HepG2 (cell line): ENCODE measurements at regions not wholly inside any gene's neighbourhood (a gene's known extent, or its start where the extent isn't known, plus 50 kb on each side); places are given as distances from the start of the nearest gene placed in this dataset.

Experiments
- ATAC-seq: fragments of 200-7000 bp; cut with Tn5 transposase; 3 replicates; pipeline ENCODE4 v1.9.1; 2020; ENCODE audit warnings: mild to moderate bottlenecking, moderate library complexity
- BruUV-seq: library from RNA; stranded (reverse); fragments of 400-500 nt; replicated peaks from 2 replicates; lab custom pipeline; 2021; lab: Mats Ljungman, UMichigan
- CTCF ChIA-PET: fragments of 300-600 bp; formaldehyde crosslinking; extraction: SDS; loops from one replicate; lab custom pipeline; 2021; ENCODE audit warnings: low total read pairs, inconsistent platforms, low intra/inter-chr PET ratio; lab: Yijun Ruan, JAX
- POLR2A ChIA-PET: fragments of 350-600 bp; sonication (Branson Sonifier 250); formaldehyde crosslinking; loops from one replicate; lab custom pipeline; 2020; ENCODE audit warnings: antibody characterized with exemption, inconsistent platforms; lab: Yijun Ruan, JAX
- DNase-seq: peaks from one replicate; pipeline ENCODE4 v3.0.0-alpha.2; 2015; ENCODE audit warnings: low spot score
- FAIRE-seq: peaks from 3 replicates; lab custom pipeline; 2011; peaks lifted over from hg19 to GRCh38; lab: Jason Lieb, UNC
- H2AFZ ChIP-seq: one replicate; pipeline ENCODE4 v1.6.1; 2011; ENCODE audit warnings: low read length, inconsistent platforms
- H3K27ac ChIP-seq: fragments of 300-600 bp; 3 replicates; pipeline ENCODE4 v1.8.0; 2011; ENCODE audit warnings: mixed run types, mild to moderate bottlenecking, mixed read lengths, low read length, inconsistent platforms; ENCODE audit not compliant: insufficient read depth; ENCODE audit errors: extremely low read length
- H3K27me3 ChIP-seq, 2 experiments: fragments of 200-600 bp in 1 of 2; 2 replicates in 1 of 2; 3 replicates in 1 of 2; pipeline versions ENCODE4 v1.6.0 to v1.8.0; 2011; ENCODE audit warnings: low read length in 2 of 2, mild to moderate bottlenecking in 2 of 2, moderate library complexity in 2 of 2, inconsistent platforms in 1 of 2; ENCODE audit not compliant: insufficient read depth in 2 of 2, control insufficient read depth in 1 of 2
- H3K36me3 ChIP-seq, 2 experiments: fragments of 200-600 bp in 1 of 2; replicated peaks in 1 of 2; 2 replicates in 1 of 2; 3 replicates in 1 of 2; pipeline versions ENCODE4 v1.5.1 to v1.8.0; 2011; ENCODE audit warnings: low read length in 2 of 2, inconsistent platforms in 1 of 2; ENCODE audit not compliant: insufficient read depth in 2 of 2, control insufficient read depth in 1 of 2
- H3K4me1 ChIP-seq: 2 replicates; pipeline ENCODE4 v1.5.1; 2012; ENCODE audit warnings: low read length, inconsistent platforms; ENCODE audit not compliant: insufficient read depth
- H3K4me2 ChIP-seq: 2 replicates; pipeline ENCODE4 v1.6.0; 2011; ENCODE audit warnings: low read depth, low read length, inconsistent platforms
- H3K4me3 ChIP-seq, 3 experiments: fragments of 200-600 bp in 1 of 3; sonication (generic), shearing (Covaris generic) in 1 of 3; replicated peaks in 1 of 3; 2 replicates each; pipeline ENCODE4 v1.5.1; 2011 to 2016; ENCODE audit warnings: low read length in 3 of 3, inconsistent platforms in 2 of 3, low read depth in 2 of 3, mild to moderate bottlenecking in 2 of 3, control low read depth in 1 of 3, mixed read lengths in 1 of 3; ENCODE audit not compliant: insufficient read depth in 1 of 3
- H3K79me2 ChIP-seq: one replicate; pipeline ENCODE4 v1.6.1; 2011; ENCODE audit warnings: low read length, inconsistent platforms; ENCODE audit not compliant: insufficient read depth
- H3K9ac ChIP-seq: 2 replicates; pipeline ENCODE4 v1.6.0; 2011; ENCODE audit warnings: mild to moderate bottlenecking, low read depth, low read length, inconsistent platforms; ENCODE audit not compliant: insufficient read depth
- H3K9me3 ChIP-seq: 2 replicates; pipeline ENCODE4 v1.5.1; 2012; ENCODE audit warnings: mild to moderate bottlenecking, low read length
- H4K20me1 ChIP-seq: 2 replicates; pipeline ENCODE4 v1.6.0; 2011; ENCODE audit warnings: inconsistent platforms, mild to moderate bottlenecking, low read length, moderate library complexity; ENCODE audit not compliant: insufficient read depth
- ATF7-NPFF ChIP-seq: sonication (generic); formaldehyde crosslinking; IDR thresholded peaks from 2 replicates; pipeline ENCODE4 v1.8.1; 2023; ENCODE audit warnings: mild to moderate bottlenecking, low read depth, missing genetic modification reagents, moderate library complexity
- CAMTA2 ChIP-seq: sonication (generic); formaldehyde crosslinking; IDR thresholded peaks from 2 replicates; pipeline ENCODE4 v1.4.0; 2020; ENCODE audit warnings: mild to moderate bottlenecking, missing genetic modification reagents, borderline replicate concordance
- DMAP1 ChIP-seq: IDR thresholded peaks from 2 replicates; pipeline ENCODE4 v1.6.1; 2016
- GTF2F1 ChIP-seq: fragments of 150-350 bp; IDR thresholded peaks from 2 replicates; pipeline ENCODE4 v1.6.1; 2014; ENCODE audit warnings: low read length
- HNF4A ChIP-seq: sonication (generic); formaldehyde crosslinking; IDR thresholded peaks from 2 replicates; pipeline ENCODE4 v1.4.0; 2020; ENCODE audit warnings: missing genetic modification reagents
- NR2C2 ChIP-seq: sonication (generic); formaldehyde crosslinking; IDR thresholded peaks from 2 replicates; pipeline ENCODE4 v1.4.0; 2020; ENCODE audit warnings: missing genetic modification reagents, mild to moderate bottlenecking, moderate library complexity, borderline replicate concordance
- PRMT3 ChIP-seq: sonication (generic); formaldehyde crosslinking; IDR thresholded peaks from 2 replicates; pipeline ENCODE4 v1.8.1; 2022; ENCODE audit warnings: low read depth, mild to moderate bottlenecking, moderate library complexity, missing genetic modification reagents, borderline replicate concordance
- RFX3 ChIP-seq: IDR thresholded peaks from 2 replicates; pipeline ENCODE4 v1.6.1; 2016; ENCODE audit warnings: missing biosample characterization, missing genetic modification reagents
- RFXANK ChIP-seq: IDR thresholded peaks from 2 replicates; pipeline ENCODE4 v1.6.1; 2016
- XRCC5 ChIP-seq: fragments of 200-400 bp; formaldehyde crosslinking; optimal IDR thresholded peaks from 2 replicates; pipeline ENCODE3; 2017; ENCODE audit warnings: mild to moderate bottlenecking, low read length
- ZMYM2 ChIP-seq: sonication (generic); formaldehyde crosslinking; IDR thresholded peaks from 2 replicates; pipeline ENCODE4 v1.8.0; 2022; ENCODE audit warnings: mild to moderate bottlenecking, missing genetic modification reagents
- ZNF382 ChIP-seq: sonication (generic); formaldehyde crosslinking; IDR thresholded peaks from 2 replicates; pipeline ENCODE4 v1.5.0; 2020; ENCODE audit warnings: missing genetic modification reagents, mild to moderate bottlenecking, borderline replicate concordance
- ZNF773 ChIP-seq: sonication (generic); formaldehyde crosslinking; IDR thresholded peaks from 2 replicates; pipeline ENCODE4 v1.4.0; 2020; ENCODE audit warnings: missing genetic modification reagents, borderline replicate concordance
- WGBS: methylation state at CpG from one replicate; pipeline ENCODE4 v1.1.6; 2017; ENCODE audit warnings: low lambda C conversion rate; 5-methylcytosine and 5-hydroxymethylcytosine counted together
- in situ Hi-C: cut with HindIII; loops from 2 replicates; pipeline ENCODE4 v1.10.0; 2017; ENCODE audit warnings: low pct_unique_long_range_greater_than_20kb; ENCODE audit not compliant: extremely low pct_ligation_motif_present
- intact Hi-C: fragments of 100-400 bp; cut with micrococcal nuclease; formaldehyde crosslinking; loops from one replicate; pipeline ENCODE4 v1.10.0; 2022; ENCODE audit not compliant: unreplicated experiment
- TF ChIP-seq, protein P1 (sequence below): IDR thresholded peaks from 2 replicates; pipeline ENCODE4 v1.6.1; 2016; ENCODE audit warnings: missing genetic modification reagents, missing compliant biosample characterization
- TF ChIP-seq, protein P2 (sequence below): sonication (generic); formaldehyde crosslinking; IDR thresholded peaks from 2 replicates; pipeline ENCODE4 v1.5.0; 2020; ENCODE audit warnings: mild to moderate bottlenecking, missing genetic modification reagents

DNA sequence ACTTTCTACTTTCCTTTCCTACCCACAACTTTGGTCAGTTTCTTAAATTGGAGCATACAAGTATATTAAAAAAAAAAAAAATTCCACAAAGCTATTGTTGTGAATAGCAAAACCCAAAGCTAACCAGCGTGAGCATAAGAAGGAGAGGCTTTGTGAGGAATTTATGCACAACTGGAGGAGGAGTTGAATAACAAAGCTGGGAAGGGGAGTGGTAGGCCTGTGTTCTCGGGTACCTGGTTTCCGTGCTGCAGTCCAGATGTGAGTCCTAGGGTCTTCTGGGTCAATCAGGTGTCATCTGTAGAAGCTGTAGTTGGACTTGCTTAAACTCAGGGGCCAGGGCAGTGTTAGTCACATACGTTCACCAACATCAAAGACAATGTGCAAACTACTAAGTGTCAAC lies 422.5 kb upstream of the SGCG start:
- H3K4me1 ChIP-seq: no peaks in the 10 kb centered on the region
- H3K9me3 ChIP-seq: peaks cover 5% of the 10 kb centered on the region
- H2AFZ ChIP-seq: no peak overlapping the region
- H3K27me3 ChIP-seq: no peaks in the 10 kb centered on the region
- H3K27ac ChIP-seq: no peak overlapping the region
- H4K20me1 ChIP-seq: no peaks in the 10 kb centered on the region
- H3K4me3 ChIP-seq: no peak overlapping the region
- no peak for FAIRE-seq
- no peak for DNase-seq
- intact Hi-C loops: no loop called here
- no peak overlapping the region for H3K4me2 ChIP-seq
- POLR2A ChIA-PET: no interaction called here
- H3K9ac ChIP-seq: no peak overlapping the region
- ATAC-seq: no peak
- in situ Hi-C loops: no loop called here
- WGBS: 13% methylated on average over 4 of the region's 4 CpGs
- no peaks in the 10 kb centered on the region for H3K79me2 ChIP-seq
- BruUV-seq: no TSS peak
- CTCF ChIA-PET: no interaction called here
- TF ChIP-seq RFXANK (CRISPR knock-in tag): no peak
- no peak for TF ChIP-seq RFX3 (CRISPR knock-in tag)
- TF ChIP-seq, all 625 proteins: peak for 0
- H3K36me3 ChIP-seq: no peaks in the 10 kb centered on the region

DNA sequence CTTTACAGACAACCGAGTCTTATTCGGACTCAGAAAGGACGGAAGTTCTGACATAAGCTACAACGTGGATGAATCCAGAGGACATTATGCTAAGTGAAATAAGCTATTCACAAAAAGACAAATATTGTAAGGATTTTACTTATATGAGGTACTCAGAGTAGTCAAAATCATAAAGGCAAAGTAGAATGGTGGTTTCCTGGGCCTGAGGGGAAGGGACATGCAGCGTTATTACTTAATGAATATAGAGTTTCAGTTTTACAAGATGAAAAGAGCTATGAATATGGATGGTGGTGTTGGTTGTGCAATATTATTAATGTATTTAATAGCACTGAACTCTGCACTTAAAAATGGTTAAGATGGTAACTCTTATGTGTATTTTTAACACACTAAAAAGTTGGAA lies 419.1 kb upstream of the SGCG start:
- FAIRE-seq (no peak), ATAC-seq (no peak), DNase-seq (no peak)
- WGBS: 73% methylated on average over 5 of the region's 5 CpGs
- no peak overlapping the region for H3K4me2 ChIP-seq
- no peak overlapping the region for H2AFZ ChIP-seq
- no peaks in the 10 kb centered on the region for H3K27me3 ChIP-seq
- no peaks in the 10 kb centered on the region for H4K20me1 ChIP-seq
- no peak overlapping the region for H3K27ac ChIP-seq
- no peak overlapping the region for H3K4me3 ChIP-seq
- H3K9ac ChIP-seq: no peak overlapping the region
- ChIA-PET POLR2A (no interaction called here), CTCF (interaction anchor here (0.6 kb wide), 1 partner anchor 106 kb away, joined by 3 read pairs; no protein-coding TSS in a partner anchor)
- H3K79me2 ChIP-seq: no peaks in the 10 kb centered on the region
- intact Hi-C loops: no loop called here
- H3K4me1 ChIP-seq: no peaks in the 10 kb centered on the region
- BruUV-seq: no TSS peak
- no peaks in the 10 kb centered on the region for H3K9me3 ChIP-seq
- in situ Hi-C loops: no loop called here
- H3K36me3 ChIP-seq: no peaks in the 10 kb centered on the region
- TF ChIP-seq DMAP1 (CRISPR knock-in tag) (no peak), PRMT3 (CRISPR knock-in tag) (no peak), CAMTA2 (CRISPR knock-in tag) (no peak), GTF2F1 (no peak), HNF4A (CRISPR knock-in tag) (no peak), XRCC5 (no peak), ZMYM2 (no peak), NR2C2 (no peak), ZNF773 (no peak), ATF7-NPFF (CRISPR knock-in tag) (no peak), ZNF382 (CRISPR knock-in tag) (no peak)
- TF ChIP-seq, protein P1, sequence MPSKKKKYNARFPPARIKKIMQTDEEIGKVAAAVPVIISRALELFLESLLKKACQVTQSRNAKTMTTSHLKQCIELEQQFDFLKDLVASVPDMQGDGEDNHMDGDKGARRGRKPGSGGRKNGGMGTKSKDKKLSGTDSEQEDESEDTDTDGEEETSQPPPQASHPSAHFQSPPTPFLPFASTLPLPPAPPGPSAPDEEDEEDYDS: no peak
- TF ChIP-seq, protein P2, sequence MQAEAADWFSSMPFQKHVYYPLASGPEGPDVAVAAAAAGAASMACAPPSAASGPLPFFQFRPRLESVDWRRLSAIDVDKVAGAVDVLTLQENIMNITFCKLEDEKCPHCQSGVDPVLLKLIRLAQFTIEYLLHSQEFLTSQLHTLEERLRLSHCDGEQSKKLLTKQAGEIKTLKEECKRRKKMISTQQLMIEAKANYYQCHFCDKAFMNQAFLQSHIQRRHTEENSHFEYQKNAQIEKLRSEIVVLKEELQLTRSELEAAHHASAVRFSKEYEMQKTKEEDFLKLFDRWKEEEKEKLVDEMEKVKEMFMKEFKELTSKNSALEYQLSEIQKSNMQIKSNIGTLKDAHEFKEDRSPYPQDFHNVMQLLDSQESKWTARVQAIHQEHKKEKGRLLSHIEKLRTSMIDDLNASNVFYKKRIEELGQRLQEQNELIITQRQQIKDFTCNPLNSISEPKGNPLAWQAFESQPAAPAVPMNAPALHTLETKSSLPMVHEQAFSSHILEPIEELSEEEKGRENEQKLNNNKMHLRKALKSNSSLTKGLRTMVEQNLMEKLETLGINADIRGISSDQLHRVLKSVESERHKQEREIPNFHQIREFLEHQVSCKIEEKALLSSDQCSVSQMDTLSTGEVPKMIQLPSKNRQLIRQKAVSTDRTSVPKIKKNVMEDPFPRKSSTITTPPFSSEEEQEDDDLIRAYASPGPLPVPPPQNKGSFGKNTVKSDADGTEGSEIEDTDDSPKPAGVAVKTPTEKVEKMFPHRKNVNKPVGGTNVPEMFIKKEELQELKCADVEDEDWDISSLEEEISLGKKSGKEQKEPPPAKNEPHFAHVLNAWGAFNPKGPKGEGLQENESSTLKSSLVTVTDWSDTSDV: no peak
